ENCODE measurements at regions not wholly inside any gene's neighbourhood (a gene's known extent, or its start where the extent isn't known, plus 50 kb on each side); places are given as distances from the start of the nearest gene placed in this dataset.
"Not testable (repeated sequence)": the region's sequence is repeated elsewhere in the genome, so short reads cannot be mapped to it uniquely, and the experiment has no call there.

- TF ChIP-seq GATA1 (IDR thresholded peaks at IDR 0.05; ENCODE audit: low read depth, low read length) = no peak
- TF ChIP-seq POLR2A (IDR thresholded peaks at IDR 0.05; ENCODE audit: low read length) = no peak
- DNase-seq = no peak
Observed at GRCh38 chr6:12348530-12349511, 58.7 kb downstream of the EDN1 start.

DNA sequence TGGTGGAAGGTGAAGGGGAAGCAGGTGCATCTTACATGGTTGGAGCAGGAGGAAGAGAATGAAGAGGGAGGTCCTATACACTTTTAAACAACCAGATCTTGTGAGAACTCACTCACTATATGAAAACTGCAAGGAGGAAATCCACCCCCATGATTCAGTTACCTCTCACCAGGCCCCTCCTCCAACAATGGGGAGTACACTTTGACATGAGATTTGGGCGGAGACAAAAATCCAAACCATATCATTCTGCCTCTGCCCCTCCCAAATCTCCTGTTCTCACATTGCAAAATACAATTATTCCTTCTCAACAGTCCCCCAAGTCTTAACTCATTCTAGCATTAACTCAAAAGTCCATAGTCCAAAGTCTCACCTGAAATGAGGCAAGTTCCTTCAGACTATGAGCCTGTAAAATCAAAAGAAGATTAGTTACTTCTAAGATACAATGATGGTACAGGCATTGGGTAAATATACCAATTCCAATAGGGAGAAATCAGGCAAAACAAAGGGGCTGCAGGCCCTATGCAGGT, 60.5 kb downstream of the EDN1 start:
- TF ChIP-seq GATA1 (IDR thresholded peaks at IDR 0.05; ENCODE audit: low read depth, low read length) (no peak), POLR2A (IDR thresholded peaks at IDR 0.05; ENCODE audit: low read length) (no peak)
- DNase-seq = no peak

GRCh38 chr6:12351672-12352071, 61.5 kb downstream of the EDN1 start:
- TF ChIP-seq GATA1 (IDR thresholded peaks at IDR 0.05; ENCODE audit: low read depth, low read length) = no peak
- no peak for TF ChIP-seq POLR2A (IDR thresholded peaks at IDR 0.05; ENCODE audit: low read length)

DNA sequence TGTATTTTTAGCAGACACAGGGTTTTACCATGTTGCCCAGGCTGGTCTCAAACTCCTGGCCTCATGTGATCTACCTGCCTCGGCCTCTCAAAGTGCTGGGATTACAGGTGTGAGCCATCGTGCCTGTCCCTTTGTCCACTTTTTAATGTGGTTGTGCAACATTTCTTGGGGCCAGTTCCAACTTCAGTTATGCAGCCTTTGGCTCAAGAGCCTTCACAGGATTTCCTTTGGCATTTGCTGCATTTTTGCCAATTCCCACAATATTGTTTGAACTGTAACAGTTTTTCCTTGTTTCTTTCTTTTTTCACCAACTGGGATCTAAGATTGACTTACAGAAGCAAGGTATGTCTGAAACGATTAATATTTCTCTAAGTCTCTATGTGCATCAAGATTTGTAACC, 63.6 kb downstream of the EDN1 start:
- DNase-seq = no peak
- TF ChIP-seq POLR2A (IDR thresholded peaks at IDR 0.05; ENCODE audit: low read length) (no peak), GATA1 (IDR thresholded peaks at IDR 0.05; ENCODE audit: low read depth, low read length) (no peak)

More at GRCh38 chr6:12351672-12352071, 61.5 kb downstream of the EDN1 start:
- no peak for DNase-seq

GRCh38 chr6:12354499-12354898, 64.3 kb downstream of the EDN1 start:
- DNase-seq = no peak

GRCh38 chr6:12355354-12355753, 65.2 kb downstream of the EDN1 start:
- no peak for DNase-seq
- TF ChIP-seq GATA1 (IDR thresholded peaks at IDR 0.05; ENCODE audit: low read depth, low read length) = no peak
- TF ChIP-seq POLR2A (IDR thresholded peaks at IDR 0.05; ENCODE audit: low read length) = no peak

More at GRCh38 chr6:12354499-12354898, 64.3 kb downstream of the EDN1 start:
- TF ChIP-seq GATA1 (IDR thresholded peaks at IDR 0.05; ENCODE audit: low read depth, low read length) = no peak
- TF ChIP-seq POLR2A (IDR thresholded peaks at IDR 0.05; ENCODE audit: low read length) = no peak

GRCh38 chr6:12356431-12356830, 66.3 kb downstream of the EDN1 start:
- TF ChIP-seq GATA1 (IDR thresholded peaks at IDR 0.05; ENCODE audit: low read depth, low read length) = no peak
- no peak for TF ChIP-seq POLR2A (IDR thresholded peaks at IDR 0.05; ENCODE audit: low read length)
- DNase-seq = no peak

GRCh38 chr6:12356983-12357972, 67.1 kb downstream of the EDN1 start:
- DNase-seq = no peak
- TF ChIP-seq POLR2A (IDR thresholded peaks at IDR 0.05; ENCODE audit: low read length) (no peak), GATA1 (IDR thresholded peaks at IDR 0.05; ENCODE audit: low read depth, low read length) (no peak)

DNA sequence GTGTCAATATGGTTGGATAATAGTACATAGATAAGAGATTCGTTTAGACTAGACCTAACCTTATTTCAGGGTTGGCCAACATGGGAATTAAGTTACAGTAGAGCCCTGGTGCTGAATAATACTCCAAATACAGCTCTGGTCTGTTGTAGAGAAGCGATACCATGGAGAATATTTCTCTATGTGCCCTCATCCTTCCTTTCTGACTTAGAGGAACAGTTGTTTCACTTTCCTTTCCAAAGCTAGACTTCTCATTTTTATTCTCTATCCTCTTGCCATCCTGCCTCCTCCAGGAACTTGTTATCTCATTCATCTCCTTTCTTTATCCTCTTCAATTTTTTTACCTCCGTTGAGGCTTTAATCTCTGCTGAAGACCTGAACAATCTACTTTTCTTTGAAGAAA, 68.9 kb downstream of the EDN1 start:
- no peak for DNase-seq
- TF ChIP-seq GATA1 (IDR thresholded peaks at IDR 0.05; ENCODE audit: low read depth, low read length) (no peak), POLR2A (IDR thresholded peaks at IDR 0.05; ENCODE audit: low read length) (no peak)

- no peak for DNase-seq
- TF ChIP-seq POLR2A (IDR thresholded peaks at IDR 0.05; ENCODE audit: low read length) (no peak), GATA1 (IDR thresholded peaks at IDR 0.05; ENCODE audit: low read depth, low read length) (no peak)
Observed at GRCh38 chr6:12361042-12361765, 71.0 kb downstream of the EDN1 start.

- not testable (repeated sequence) for DNase-seq
Observed at GRCh38 chr6:12363277-12363650, 73.1 kb downstream of the EDN1 start.

DNA sequence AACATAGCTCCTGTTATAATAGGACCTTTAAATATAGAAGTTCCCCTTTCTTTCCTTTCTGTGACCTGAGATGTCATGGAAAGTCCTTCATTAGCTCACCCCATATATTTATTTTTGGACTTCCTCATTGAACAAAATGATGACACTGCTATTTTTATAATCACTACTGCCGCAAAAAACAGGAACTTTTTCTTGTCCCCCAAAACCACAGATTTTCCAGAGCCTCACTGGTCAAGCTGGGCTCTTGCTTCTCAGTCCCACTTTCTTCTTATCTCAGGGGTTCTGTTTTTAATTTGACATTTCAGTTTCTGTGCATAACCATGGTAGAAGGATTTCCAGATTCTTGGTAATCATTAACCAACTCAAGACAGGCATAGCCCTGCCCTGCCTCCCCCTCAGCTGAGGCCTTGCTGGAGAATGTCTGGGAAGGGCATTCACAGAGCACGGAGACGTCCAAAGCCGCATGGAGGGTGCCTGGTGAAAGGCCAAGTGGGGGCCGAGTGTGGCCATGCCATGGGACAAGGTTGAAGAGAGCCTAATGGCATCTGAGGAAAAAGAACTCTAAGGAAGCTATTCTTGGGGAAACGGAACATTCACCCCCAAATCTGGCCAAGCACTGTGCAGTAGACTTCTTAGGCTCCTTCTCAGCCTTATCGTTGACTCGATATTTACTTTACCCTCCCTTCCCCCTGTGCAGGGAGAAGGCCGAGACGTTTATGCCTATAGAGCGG, 73.7 kb downstream of the EDN1 start:
- DNase-seq = no peak
- TF ChIP-seq POLR2A (IDR thresholded peaks at IDR 0.05; ENCODE audit: low read length) (no peak), GATA1 (IDR thresholded peaks at IDR 0.05; ENCODE audit: low read depth, low read length) (no peak)

DNA sequence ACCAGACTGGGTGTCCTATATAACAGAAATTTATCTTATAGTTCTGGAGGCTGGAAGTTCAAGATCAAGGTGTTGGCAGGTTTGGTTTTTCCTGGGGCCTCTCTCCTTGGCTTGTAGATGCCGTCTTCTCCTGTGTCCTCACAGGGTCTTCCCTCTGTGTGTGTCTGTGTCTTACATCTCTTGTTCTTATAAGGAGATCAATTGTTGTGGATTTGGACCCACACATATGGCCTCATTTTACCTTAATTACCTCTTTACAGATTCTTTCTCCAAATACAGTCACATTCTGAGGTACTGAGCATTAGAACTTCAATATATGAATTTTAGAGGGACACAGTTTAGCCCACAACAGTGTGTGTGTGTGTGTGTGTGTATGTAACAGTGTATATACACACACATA, 74.5 kb downstream of the EDN1 start:
- DNase-seq = no peak
- TF ChIP-seq GATA1 (IDR thresholded peaks at IDR 0.05; ENCODE audit: low read depth, low read length) (no peak), POLR2A (IDR thresholded peaks at IDR 0.05; ENCODE audit: low read length) (no peak)
